ENCODE measurements at regions not wholly inside any gene's neighbourhood (a gene's known extent, or its start where the extent isn't known, plus 50 kb on each side); places are given as distances from the start of the nearest gene placed in this dataset.

- no peak for TF ChIP-seq CTCF (conservative IDR thresholded peaks at IDR 0.05)
- no peak for TF ChIP-seq EZH2 (IDR thresholded peaks at IDR 0.05; ENCODE audit: low read depth)
Measured at GRCh38 chr2:469514-469913, 181.6 kb upstream of the ALKAL2 start.
